PC-9 (cell line): ENCODE measurements at regions not wholly inside any gene's neighbourhood (a gene's known extent, or its start where the extent isn't known, plus 50 kb on each side); places are given as distances from the start of the nearest gene placed in this dataset.

Experiments
- EZH2 ChIP-seq: fragments of 200-600 bp; sonication (generic); IDR thresholded peaks from 2 replicates; pipeline ENCODE4 v1.8.0; 2017; ENCODE audit warnings: antibody characterized with exemption, low read depth
- TF ChIP-seq, protein P1 (sequence below): fragments of 200-600 bp; sonication (generic); conservative IDR thresholded peaks from 2 replicates; pipeline ENCODE4 v1.6.1; 2017; ENCODE audit warnings: mixed run types, antibody characterized with exemption, mild to moderate bottlenecking, moderate library complexity

DNA sequence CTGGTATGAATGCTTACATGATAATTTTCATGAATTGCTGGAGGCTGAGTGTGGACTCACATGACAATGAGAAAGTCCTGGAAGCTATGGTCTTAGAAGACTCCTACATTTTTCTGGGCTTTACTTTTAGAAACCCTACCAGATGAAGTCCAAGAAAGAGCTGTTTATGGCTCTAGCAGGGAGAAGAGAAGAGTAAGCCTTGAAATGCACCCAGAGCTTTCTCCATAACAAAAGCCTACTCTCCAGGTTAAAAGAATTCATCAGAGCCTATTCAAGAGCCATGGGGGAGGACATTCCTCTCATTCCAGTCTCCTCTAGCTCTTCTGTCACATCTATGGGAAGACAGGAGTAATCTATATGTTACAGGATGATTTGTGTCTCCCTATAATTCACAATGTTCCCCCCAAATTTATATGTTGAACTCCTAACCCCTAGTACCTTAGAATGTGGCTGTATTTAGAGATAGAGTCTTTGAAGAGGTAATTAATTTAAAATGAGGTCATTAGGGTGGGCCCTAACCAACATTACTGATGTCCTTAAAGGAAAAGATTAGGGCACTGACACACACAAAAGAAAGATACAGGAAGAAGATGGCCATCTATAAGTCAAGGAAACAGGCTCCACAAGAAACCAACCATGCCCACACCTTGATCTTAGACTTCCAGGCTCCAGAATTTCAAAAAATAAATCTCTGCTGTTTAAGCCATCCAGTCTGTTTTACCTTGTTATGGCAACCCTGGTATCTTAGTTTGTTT is 193.8 kb upstream of the PTER start:
- TF ChIP-seq, protein P1, sequence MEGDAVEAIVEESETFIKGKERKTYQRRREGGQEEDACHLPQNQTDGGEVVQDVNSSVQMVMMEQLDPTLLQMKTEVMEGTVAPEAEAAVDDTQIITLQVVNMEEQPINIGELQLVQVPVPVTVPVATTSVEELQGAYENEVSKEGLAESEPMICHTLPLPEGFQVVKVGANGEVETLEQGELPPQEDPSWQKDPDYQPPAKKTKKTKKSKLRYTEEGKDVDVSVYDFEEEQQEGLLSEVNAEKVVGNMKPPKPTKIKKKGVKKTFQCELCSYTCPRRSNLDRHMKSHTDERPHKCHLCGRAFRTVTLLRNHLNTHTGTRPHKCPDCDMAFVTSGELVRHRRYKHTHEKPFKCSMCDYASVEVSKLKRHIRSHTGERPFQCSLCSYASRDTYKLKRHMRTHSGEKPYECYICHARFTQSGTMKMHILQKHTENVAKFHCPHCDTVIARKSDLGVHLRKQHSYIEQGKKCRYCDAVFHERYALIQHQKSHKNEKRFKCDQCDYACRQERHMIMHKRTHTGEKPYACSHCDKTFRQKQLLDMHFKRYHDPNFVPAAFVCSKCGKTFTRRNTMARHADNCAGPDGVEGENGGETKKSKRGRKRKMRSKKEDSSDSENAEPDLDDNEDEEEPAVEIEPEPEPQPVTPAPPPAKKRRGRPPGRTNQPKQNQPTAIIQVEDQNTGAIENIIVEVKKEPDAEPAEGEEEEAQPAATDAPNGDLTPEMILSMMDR = no peak
- no peak for TF ChIP-seq EZH2
